DMS 273 treated with DMSO at 0.1 percent for 48 hours (cell line): ENCODE measurements at regions not wholly inside any gene's neighbourhood (a gene's known extent, or its start where the extent isn't known, plus 50 kb on each side); places are given as distances from the start of the nearest gene placed in this dataset.

Source experiments
- DNase-seq: peaks from one replicate; lab custom pipeline; 2025; lab: John Stamatoyannopoulos, UW

- no peak for DNase-seq
Observed at GRCh38 chr2:57828221-57828620, 218.4 kb upstream of the VRK2 start.

- DNase-seq: no peak
Observed at GRCh38 chr2:57834666-57835065, 211.9 kb upstream of the VRK2 start.

DNA sequence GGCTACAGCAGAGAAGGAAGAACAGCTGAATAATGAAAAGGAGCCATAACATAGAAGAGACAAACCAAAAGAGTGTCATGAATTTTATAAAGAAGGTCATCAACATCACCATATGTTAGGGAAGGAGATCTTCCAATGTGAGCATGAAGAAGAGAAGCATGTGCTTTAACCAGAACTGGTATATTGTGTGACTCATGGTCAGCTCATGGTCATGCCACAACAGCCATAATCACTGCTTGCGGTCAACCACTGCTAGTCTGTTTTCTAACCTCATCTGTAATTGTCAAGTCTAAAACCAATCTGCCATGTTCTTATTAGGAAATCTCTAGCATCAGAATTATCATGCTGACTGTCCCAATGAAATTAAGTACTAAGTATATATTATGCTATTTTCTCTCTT lies 204.1 kb upstream of the VRK2 start:
- no peak for DNase-seq

- no peak for DNase-seq
Observed at GRCh38 chr2:57843158-57843557, 203.4 kb upstream of the VRK2 start.

DNA sequence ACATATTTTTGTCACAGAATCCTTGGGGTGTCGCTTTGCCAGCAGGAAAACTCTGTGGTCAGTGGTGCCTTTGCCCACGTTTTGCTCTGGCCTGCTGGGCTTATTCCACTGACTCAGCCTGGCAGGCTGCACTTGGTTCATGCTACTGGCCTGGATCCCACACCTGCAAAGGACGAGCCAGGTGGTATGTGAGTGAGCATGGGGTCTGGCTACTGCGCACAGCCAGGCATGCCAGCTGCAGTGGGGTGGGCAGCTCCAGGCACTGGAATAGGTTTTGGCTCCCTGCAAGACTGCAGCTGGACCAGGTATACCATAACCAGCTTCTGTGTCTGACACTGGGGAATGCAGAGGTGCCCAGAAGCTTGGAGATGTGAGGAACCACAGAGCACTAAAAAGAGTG lies 197.9 kb upstream of the VRK2 start:
- DNase-seq: no peak

- no peak for DNase-seq
Observed at GRCh38 chr2:57849843-57850242, 196.8 kb upstream of the VRK2 start.

- DNase-seq: no peak
Observed at GRCh38 chr2:57850415-57851130, 196.0 kb upstream of the VRK2 start.

- no peak for DNase-seq
Observed at GRCh38 chr2:57855212-57855611, 191.4 kb upstream of the VRK2 start.

GRCh38 chr2:57859755-57860154 lies 186.9 kb upstream of the VRK2 start:
- no peak for DNase-seq

DNA sequence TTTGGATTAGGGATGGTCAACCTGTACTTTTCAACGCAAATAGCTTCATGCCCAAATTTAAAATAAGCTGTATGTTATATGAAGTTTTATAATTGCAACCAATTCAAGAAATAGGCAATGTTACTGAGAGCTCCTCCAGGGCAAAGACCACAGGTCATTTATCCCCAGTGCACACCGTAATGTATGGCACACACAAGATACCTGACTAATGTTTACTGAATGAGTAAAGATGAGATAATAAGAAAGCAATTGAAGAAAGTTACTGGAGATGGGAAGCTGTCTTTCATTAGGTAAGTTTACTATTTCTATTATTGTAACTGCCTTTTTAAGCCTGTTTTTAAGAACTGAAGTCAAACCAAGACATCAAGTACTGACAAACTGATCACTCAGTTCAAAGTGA lies 184.5 kb upstream of the VRK2 start:
- no peak for DNase-seq

DNA sequence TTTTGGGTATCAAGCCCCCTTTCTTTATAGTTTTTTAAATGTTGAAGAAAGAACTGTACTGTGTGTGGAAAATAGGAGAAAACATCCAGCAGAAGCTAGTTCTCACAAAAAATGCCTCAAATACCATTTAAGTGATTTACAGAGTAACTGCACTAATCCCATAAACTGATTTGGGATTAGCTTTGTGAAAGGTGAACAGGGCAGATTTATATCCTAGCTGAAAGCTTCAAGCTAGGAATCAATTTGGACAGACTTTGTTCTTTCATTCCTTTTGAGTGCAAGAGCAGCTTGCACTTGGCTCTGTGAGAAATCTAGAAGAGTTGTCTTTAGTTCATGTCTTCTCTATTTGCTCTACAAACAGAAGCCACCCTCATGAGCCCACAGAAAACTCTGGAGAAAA lies 183.9 kb upstream of the VRK2 start:
- no peak for DNase-seq

GRCh38 chr2:57864926-57865325 lies 181.7 kb upstream of the VRK2 start:
- no peak for DNase-seq

- no peak for DNase-seq
Observed at GRCh38 chr2:57867730-57868129, 178.9 kb upstream of the VRK2 start.

DNA sequence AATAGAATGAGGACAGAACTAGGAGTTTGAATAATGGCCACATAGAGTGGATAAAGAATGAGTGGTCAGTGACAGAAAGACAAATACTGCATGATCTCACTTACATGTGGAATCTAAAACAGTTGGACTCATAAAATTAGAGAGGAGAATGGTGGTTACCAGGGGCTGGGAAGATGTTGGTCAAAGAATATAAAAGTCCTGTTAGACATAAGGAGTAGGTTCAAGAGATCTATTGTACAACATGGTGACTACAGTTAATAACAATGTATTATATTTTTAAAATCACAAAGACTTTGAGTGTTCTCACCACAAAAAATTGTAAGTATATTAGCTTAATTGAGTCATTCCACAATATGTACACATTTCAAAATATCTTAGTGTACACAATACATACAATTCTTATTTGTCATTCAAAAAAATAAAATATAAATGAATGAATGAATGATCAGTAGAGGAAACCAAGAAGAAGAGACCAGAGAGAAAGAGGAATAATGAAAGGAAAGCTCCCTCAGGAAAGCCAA lies 177.9 kb upstream of the VRK2 start:
- DNase-seq: no peak

DNA sequence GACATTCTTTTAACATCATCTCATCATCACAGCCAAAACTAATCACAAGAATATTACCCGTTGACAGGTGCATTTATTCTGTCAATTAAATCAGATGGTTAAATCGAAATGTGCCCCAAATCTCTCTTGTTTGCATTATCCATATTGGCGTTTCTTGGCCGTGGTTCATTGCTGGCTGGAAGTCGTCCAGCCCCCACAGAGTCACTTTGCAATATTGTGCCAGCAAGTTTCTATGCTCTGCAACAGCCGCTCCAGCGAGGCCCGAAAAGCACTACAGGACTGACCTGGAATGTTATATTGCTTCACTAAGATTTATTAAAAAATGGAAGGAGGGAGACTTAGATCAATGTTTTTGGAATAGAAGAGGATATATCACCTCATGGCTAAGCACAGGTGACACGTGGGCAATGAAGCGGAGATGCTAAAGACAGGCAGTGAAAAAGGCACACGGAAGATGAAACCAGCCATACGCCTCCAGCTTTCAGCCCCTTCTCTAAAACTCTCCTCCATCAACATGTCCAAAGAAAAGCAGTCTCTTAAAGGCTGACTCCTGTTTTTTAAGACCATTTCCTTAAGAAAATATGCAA lies 176.8 kb upstream of the VRK2 start:
- DNase-seq: no peak

DNA sequence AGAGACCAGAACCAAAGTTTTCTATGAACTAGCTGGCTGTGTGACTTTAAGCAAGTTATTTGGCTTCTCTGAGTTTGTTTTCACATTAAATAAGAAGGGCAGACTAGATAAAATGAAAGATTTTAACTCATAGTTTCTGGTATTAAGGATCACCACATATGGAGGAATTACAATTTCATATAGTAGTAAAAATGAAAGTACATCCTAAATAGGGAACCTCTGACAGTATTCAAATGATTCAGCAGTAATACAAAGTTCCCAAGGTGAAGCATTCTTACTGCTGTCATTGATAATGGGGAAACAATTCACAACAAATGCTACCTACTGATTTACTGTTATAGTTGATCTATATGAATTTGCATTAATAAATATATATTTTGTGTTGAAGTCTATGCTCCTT lies 170.3 kb upstream of the VRK2 start:
- DNase-seq: no peak

DNA sequence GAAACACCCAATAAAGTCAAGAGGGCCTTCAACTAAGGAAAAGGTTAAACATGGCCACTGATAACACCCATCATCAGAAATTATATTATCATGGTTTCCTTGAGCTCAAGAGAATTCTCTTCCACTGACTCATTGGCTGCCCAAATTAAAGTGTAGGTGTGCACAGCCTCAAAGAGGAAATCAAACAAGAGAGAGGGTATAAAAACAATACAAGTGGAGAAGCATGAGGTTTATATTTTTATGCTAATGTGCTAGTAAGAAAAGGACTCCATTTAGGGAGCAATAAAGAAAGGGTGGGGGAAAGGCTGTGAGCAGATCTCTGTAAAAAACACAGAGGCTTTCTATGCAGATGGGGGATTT lies 168.8 kb upstream of the VRK2 start:
- no peak for DNase-seq

GRCh38 chr2:57878171-57878865 lies 168.3 kb upstream of the VRK2 start:
- no peak for DNase-seq

DNA sequence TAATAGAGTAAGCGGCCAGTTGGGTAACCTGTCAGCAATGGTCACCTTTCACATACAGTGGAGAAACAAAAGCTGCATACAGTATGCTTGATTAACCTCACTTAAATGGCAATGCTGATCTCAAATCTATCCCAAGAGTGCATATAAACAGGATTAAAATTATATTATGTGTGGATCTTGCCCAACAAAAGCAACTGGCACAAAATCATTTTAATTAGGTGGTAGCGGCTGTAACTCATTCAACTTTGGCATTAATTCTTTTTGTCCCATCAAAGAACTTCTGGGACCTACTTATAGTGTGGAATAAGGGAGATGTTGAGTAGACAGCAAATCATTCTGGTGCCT lies 167.8 kb upstream of the VRK2 start:
- DNase-seq: no peak

DNA sequence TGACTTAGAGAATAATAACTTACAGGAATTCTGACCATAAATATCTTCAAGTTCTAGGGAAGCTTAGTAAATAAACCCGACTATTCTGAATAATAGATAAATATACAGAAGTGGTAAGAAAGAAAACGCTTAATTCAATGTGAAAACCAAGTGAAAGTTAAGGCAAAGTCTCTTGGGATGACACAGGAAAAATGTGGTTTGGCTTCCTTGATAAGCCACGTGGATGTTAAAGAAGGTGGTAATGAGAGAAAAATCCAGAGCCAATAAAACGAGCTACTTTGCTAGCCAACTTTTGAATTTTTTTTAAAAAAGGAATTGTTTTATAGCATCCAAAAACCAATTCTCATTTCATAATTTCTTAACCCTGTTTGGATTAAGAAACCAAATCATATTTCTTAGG lies 166.2 kb upstream of the VRK2 start:
- DNase-seq: no peak

DNA sequence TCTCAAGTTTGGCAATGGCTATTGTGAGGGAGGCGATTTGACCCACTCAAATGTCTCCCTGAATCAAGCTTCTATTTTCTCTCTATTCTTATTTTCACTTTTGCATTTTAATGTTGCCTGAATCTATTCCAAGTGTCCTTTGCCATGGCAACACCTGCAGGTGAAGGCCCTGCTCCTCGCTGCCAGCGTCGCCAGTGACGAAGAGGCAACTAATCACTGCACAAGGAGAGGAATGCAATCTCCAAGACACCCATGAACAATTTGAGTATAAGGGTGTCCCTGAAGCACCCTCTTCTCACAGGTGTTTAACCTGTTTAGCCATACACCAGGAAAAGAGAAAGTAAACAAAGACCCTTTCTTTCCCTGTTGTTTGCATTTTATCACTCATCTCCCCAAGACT lies 165.6 kb upstream of the VRK2 start:
- no peak for DNase-seq

- no peak for DNase-seq
Observed at GRCh38 chr2:57881998-57882888, 164.4 kb upstream of the VRK2 start.
